H9 (cell line): ENCODE measurements at regions not wholly inside any gene's neighbourhood (a gene's known extent, or its start where the extent isn't known, plus 50 kb on each side); places are given as distances from the start of the nearest gene placed in this dataset.
A peak's percentile ranks its signal among the peaks of the same experiment; 100 is the strongest.

ENCODE experiments used
- DNase-seq: peaks from one replicate; pipeline ENCODE4 v3.0.0-alpha.2; 2017
- H2AFZ ChIP-seq: one replicate; pipeline ENCODE4 v1.6.1; 2013; ENCODE audit warnings: mild to moderate bottlenecking, low read length, control low read depth, moderate library complexity
- H2AK5ac ChIP-seq: 2 replicates; pipeline ENCODE4 v1.6.1; 2013; ENCODE audit warnings: low read length, control low read depth, mixed read lengths; ENCODE audit not compliant: insufficient read length
- H2BK120ac ChIP-seq: one replicate; pipeline ENCODE4 v1.6.1; 2013; ENCODE audit warnings: low read depth, mild to moderate bottlenecking, low read length, control low read depth, inconsistent platforms; ENCODE audit not compliant: poor library complexity, severe bottlenecking
- H2BK12ac ChIP-seq: 2 replicates; pipeline ENCODE4 v1.6.1; 2013; ENCODE audit warnings: low read length, control low read depth, mixed read lengths, low read depth; ENCODE audit not compliant: insufficient read length
- H2BK15ac ChIP-seq: 2 replicates; pipeline ENCODE4 v1.6.1; 2013; ENCODE audit warnings: low read depth, low read length, control low read depth
- H2BK20ac ChIP-seq: one replicate; pipeline ENCODE4 v1.6.1; 2013; ENCODE audit warnings: low read depth, mild to moderate bottlenecking, low read length, control low read depth, inconsistent platforms; ENCODE audit not compliant: poor library complexity, severe bottlenecking
- H2BK5ac ChIP-seq: 2 replicates; pipeline ENCODE4 v1.6.1; 2013; ENCODE audit warnings: low read length, control low read depth, mixed read lengths; ENCODE audit not compliant: insufficient read length
- H3K14ac ChIP-seq: 2 replicates; pipeline ENCODE4 v1.6.1; 2013; ENCODE audit warnings: low read length, control low read depth; ENCODE audit not compliant: insufficient read depth
- H3K18ac ChIP-seq: 2 replicates; pipeline ENCODE4 v1.6.1; 2013; ENCODE audit warnings: low read depth, mild to moderate bottlenecking, mixed read lengths, low read length, control low read depth; ENCODE audit not compliant: insufficient read length
- H3K23ac ChIP-seq: 2 replicates; pipeline ENCODE4 v1.6.1; 2013; ENCODE audit warnings: low read length, control low read depth, mixed read lengths, low read depth; ENCODE audit not compliant: insufficient read length
- H3K23me2 ChIP-seq: 2 replicates; pipeline ENCODE4 v1.6.1; 2013; ENCODE audit warnings: low read depth, mild to moderate bottlenecking, mixed read lengths, low read length, control low read depth; ENCODE audit not compliant: insufficient read length, poor library complexity, severe bottlenecking
- H3K27ac ChIP-seq: 2 replicates; pipeline ENCODE4 v1.5.1; 2013; ENCODE audit warnings: low read length, control low read depth, mixed read lengths, low read depth; ENCODE audit not compliant: insufficient read length
- H3K27me3 ChIP-seq: 2 replicates; pipeline ENCODE4 v1.6.1; 2013; ENCODE audit warnings: low read length, control low read depth, inconsistent platforms; ENCODE audit not compliant: insufficient read depth
- H3K4ac ChIP-seq: 2 replicates; pipeline ENCODE4 v1.6.1; 2013; ENCODE audit warnings: low read depth, mild to moderate bottlenecking, control low read depth, inconsistent platforms, low read length, moderate library complexity
- H3K4me1 ChIP-seq: 2 replicates; pipeline ENCODE4 v1.6.1; 2013; ENCODE audit warnings: low read length, control low read depth, inconsistent platforms; ENCODE audit not compliant: insufficient read depth
- H3K4me2 ChIP-seq: 2 replicates; pipeline ENCODE4 v1.6.1; 2013; ENCODE audit warnings: low read length, control low read depth, mixed read lengths; ENCODE audit not compliant: insufficient read length, insufficient read depth
- H3K56ac ChIP-seq: 2 replicates; pipeline ENCODE4 v1.6.1; 2013; ENCODE audit warnings: low read depth, mild to moderate bottlenecking, mixed read lengths, low read length, control low read depth; ENCODE audit not compliant: insufficient read length
- H3K79me1 ChIP-seq: 2 replicates; pipeline ENCODE4 v1.6.1; 2013; ENCODE audit warnings: low read depth, mild to moderate bottlenecking, moderate library complexity, low read length, control low read depth, inconsistent platforms; ENCODE audit not compliant: insufficient read depth, poor library complexity, severe bottlenecking
- H3K79me2 ChIP-seq: 2 replicates; pipeline ENCODE4 v1.6.1; 2013; ENCODE audit warnings: low read length, control low read depth, inconsistent platforms; ENCODE audit not compliant: insufficient read depth
- H3K9ac ChIP-seq: 2 replicates; pipeline ENCODE4 v1.6.1; 2013; ENCODE audit warnings: low read length, control low read depth, mixed read lengths; ENCODE audit not compliant: insufficient read length; ENCODE audit errors: extremely low read depth
- H3K9me3 ChIP-seq: one replicate; pipeline ENCODE4 v1.6.1; 2013; ENCODE audit warnings: low read depth, low read length, inconsistent platforms; ENCODE audit not compliant: control insufficient read depth
- H3T11ph ChIP-seq: one replicate; pipeline ENCODE4 v1.6.1; 2013; ENCODE audit warnings: mild to moderate bottlenecking, low read length, control low read depth, inconsistent platforms
- H4K20me1 ChIP-seq: one replicate; pipeline ENCODE4 v1.6.1; 2013; ENCODE audit not compliant: control insufficient read depth, insufficient read length, insufficient read depth
- H4K5ac ChIP-seq: 2 replicates; pipeline ENCODE4 v1.6.1; 2013; ENCODE audit warnings: low read depth, mild to moderate bottlenecking, mixed read lengths, low read length, control low read depth; ENCODE audit not compliant: insufficient read length
- H4K8ac ChIP-seq: replicated peaks from 2 replicates; pipeline ENCODE4 v1.6.1; 2013; ENCODE audit warnings: low read length, control low read depth, mixed read lengths, low read depth; ENCODE audit not compliant: insufficient read length
- H4K91ac ChIP-seq: 2 replicates; pipeline ENCODE4 v1.6.1; 2013; ENCODE audit warnings: low read depth, mild to moderate bottlenecking, moderate library complexity, mixed read lengths, low read length, control low read depth; ENCODE audit not compliant: insufficient read length
- H3K27ac Mint-ChIP-seq, 3 experiments: 2 replicates in 2 of 3; 3 replicates in 1 of 3; pipeline ENCODE4 v1.8.0; 2020 to 2021; ENCODE audit warnings: mixed read lengths in 3 of 3, mild to moderate bottlenecking in 1 of 3, moderate library complexity in 1 of 3
- H3K27me3 Mint-ChIP-seq: 2 replicates; pipeline ENCODE4 v1.8.0; 2021; ENCODE audit warnings: low read depth, mild to moderate bottlenecking, moderate library complexity, mixed read lengths
- H3K36me3 Mint-ChIP-seq, 3 experiments: 2 replicates in 2 of 3; 3 replicates in 1 of 3; pipeline ENCODE4 v1.8.0; 2020 to 2021; ENCODE audit warnings: low read depth in 3 of 3, mixed read lengths in 3 of 3; ENCODE audit not compliant: insufficient read depth in 1 of 3
- H3K4me1 Mint-ChIP-seq, 2 experiments: 2 replicates each; pipeline ENCODE4 v1.8.0; 2020; ENCODE audit warnings: mixed read lengths in 2 of 2
- H3K4me3 Mint-ChIP-seq, 2 experiments: 2 replicates in 1 of 2; 3 replicates in 1 of 2; pipeline ENCODE4 v1.8.0; 2020 to 2021; ENCODE audit warnings: mild to moderate bottlenecking in 2 of 2, mixed read lengths in 2 of 2, moderate library complexity in 1 of 2
- H3K9me3 Mint-ChIP-seq, 2 experiments: 2 replicates in 1 of 2; 3 replicates in 1 of 2; pipeline ENCODE4 v1.8.0; 2020; ENCODE audit warnings: mild to moderate bottlenecking in 2 of 2, mixed read lengths in 2 of 2, moderate library complexity in 1 of 2
- WGBS: extraction: QIAGEN DNeasy Blood & Tissue Kit; methylation state at CpG from one replicate; pipeline ENCODE4 v1.1.7; 2013; ENCODE audit warnings: missing lambda C conversion rate, low lambda C conversion rate, mixed read lengths; ENCODE audit not compliant: insufficient read length; ENCODE audit errors: extremely low coverage; 5-methylcytosine and 5-hydroxymethylcytosine counted together
- TF ChIP-seq, protein P1 (sequence below): fragments of 200-600 bp; sonication (generic); conservative IDR thresholded peaks from 3 replicates; pipeline ENCODE4 v1.8.0; 2021; ENCODE audit warnings: antibody characterized with exemption, mild to moderate bottlenecking

- no peaks in the 10 kb centered on the region; a peak in 1 of 7 replicates for H3K36me3 Mint-ChIP-seq
- Histone ChIP-seq H3K79me1 (no peaks in the 10 kb centered on the region), H3K27ac (no peak overlapping the region), H3K9ac (no peak overlapping the region), H3K79me2 (no peaks in the 10 kb centered on the region), H3K4me2 (no peak overlapping the region), H3K56ac (no peak overlapping the region), H3K4ac (no peak overlapping the region), H2AFZ (no peak overlapping the region), H4K8ac (no peak overlapping the region), H3T11ph (no peak overlapping the region), H4K91ac (no peak overlapping the region), H3K23ac (no peak overlapping the region), H2BK20ac (no peak overlapping the region), H3K18ac (no peak overlapping the region), H3K23me2 (no peaks in the 10 kb centered on the region), H3K27me3 (no peaks in the 10 kb centered on the region), H2BK5ac (no peak overlapping the region), H2BK12ac (no peak overlapping the region), H3K9me3 (no peaks in the 10 kb centered on the region), H2BK120ac (no peak overlapping the region), H2AK5ac (no peak overlapping the region), H4K5ac (no peak overlapping the region), H4K20me1 (no peaks in the 10 kb centered on the region), H3K14ac (no peak overlapping the region), H3K4me1 (peaks cover 2% of the 10 kb centered on the region; the same call in 1 of the 2 replicates), H2BK15ac (no peak overlapping the region)
- DNase-seq, result peak; percentile 35
- no CpG with 5 or more reads among the region's 1 CpG for WGBS
- H3K4me1 Mint-ChIP-seq, result peaks cover 17 to 19% of the 10 kb centered on the region in 2 experiments
- no peaks in the 10 kb centered on the region for H3K27me3 Mint-ChIP-seq
- TF ChIP-seq, protein P1, sequence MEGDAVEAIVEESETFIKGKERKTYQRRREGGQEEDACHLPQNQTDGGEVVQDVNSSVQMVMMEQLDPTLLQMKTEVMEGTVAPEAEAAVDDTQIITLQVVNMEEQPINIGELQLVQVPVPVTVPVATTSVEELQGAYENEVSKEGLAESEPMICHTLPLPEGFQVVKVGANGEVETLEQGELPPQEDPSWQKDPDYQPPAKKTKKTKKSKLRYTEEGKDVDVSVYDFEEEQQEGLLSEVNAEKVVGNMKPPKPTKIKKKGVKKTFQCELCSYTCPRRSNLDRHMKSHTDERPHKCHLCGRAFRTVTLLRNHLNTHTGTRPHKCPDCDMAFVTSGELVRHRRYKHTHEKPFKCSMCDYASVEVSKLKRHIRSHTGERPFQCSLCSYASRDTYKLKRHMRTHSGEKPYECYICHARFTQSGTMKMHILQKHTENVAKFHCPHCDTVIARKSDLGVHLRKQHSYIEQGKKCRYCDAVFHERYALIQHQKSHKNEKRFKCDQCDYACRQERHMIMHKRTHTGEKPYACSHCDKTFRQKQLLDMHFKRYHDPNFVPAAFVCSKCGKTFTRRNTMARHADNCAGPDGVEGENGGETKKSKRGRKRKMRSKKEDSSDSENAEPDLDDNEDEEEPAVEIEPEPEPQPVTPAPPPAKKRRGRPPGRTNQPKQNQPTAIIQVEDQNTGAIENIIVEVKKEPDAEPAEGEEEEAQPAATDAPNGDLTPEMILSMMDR, result no peak
- H3K4me3 Mint-ChIP-seq, result peak overlapping the region in 1 of 2 experiments; percentile 22; a peak in 1 of 5 replicates
- peak overlapping the region in 2 of 3 experiments; percentile 50 to 87; a peak in 3 of 7 replicates for H3K27ac Mint-ChIP-seq
- H3K9me3 Mint-ChIP-seq, result no peaks in the 10 kb centered on the region
These were observed 337.4 kb upstream of the ATP10B start for GRCh38 chr5:161189452-161189851.
